ENCODE measurements at regions not wholly inside any gene's neighbourhood (a gene's known extent, or its start where the extent isn't known, plus 50 kb on each side); places are given as distances from the start of the nearest gene placed in this dataset.

- no peak for DNase-seq (ENCODE audit: low spot score)
- no peak for TF ChIP-seq CTCF (IDR thresholded peaks at IDR 0.05; ENCODE audit: extremely low read depth, missing control alignments)
Observed at GRCh38 chr14:105925615-105926372, 399.4 kb downstream of the TMEM121 start.

DNA sequence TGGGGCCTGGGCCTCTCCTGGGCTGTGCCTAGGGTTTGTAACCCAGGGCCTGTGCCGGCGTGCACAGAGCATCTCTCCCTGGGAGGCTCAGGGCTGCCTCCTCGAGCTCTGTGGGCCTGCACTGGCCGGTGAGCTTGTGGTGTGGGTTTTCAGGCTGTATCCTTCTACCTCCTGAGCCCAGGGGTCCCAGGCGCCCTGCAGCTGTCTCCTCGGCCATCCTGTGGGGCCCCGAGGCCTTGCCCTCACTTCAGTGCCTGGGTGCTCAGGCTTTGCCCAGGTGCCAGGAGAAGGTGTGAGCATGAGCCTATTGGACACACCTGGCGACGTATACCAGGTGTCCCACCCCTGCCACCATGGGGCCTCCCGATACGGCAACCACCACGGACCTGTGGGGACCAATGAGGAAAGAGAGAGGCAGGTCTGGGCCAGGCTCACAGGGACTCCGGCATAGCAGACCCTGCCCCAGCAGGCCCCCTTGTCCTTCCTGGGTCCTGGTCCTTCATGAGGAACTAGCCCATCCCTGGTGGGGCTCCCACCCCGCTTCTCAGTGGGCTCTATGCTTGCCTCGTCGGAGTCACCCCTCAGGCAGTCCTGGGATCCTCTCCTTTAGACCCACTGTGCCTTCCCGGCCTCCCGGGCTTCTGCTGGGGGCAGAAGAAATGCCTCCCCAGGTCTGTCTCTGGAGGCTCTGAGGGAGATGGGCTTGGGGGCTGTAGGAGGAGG is 400.2 kb downstream of the TMEM121 start:
- no peak for TF ChIP-seq CTCF (IDR thresholded peaks at IDR 0.05; ENCODE audit: extremely low read depth, missing control alignments)
- DNase-seq (ENCODE audit: low spot score) = no peak

- no peak for DNase-seq (ENCODE audit: low spot score)
- TF ChIP-seq CTCF (IDR thresholded peaks at IDR 0.05; ENCODE audit: extremely low read depth, missing control alignments) = no peak
Observed at GRCh38 chr14:105927096-105928060, 401.0 kb downstream of the TMEM121 start.

DNA sequence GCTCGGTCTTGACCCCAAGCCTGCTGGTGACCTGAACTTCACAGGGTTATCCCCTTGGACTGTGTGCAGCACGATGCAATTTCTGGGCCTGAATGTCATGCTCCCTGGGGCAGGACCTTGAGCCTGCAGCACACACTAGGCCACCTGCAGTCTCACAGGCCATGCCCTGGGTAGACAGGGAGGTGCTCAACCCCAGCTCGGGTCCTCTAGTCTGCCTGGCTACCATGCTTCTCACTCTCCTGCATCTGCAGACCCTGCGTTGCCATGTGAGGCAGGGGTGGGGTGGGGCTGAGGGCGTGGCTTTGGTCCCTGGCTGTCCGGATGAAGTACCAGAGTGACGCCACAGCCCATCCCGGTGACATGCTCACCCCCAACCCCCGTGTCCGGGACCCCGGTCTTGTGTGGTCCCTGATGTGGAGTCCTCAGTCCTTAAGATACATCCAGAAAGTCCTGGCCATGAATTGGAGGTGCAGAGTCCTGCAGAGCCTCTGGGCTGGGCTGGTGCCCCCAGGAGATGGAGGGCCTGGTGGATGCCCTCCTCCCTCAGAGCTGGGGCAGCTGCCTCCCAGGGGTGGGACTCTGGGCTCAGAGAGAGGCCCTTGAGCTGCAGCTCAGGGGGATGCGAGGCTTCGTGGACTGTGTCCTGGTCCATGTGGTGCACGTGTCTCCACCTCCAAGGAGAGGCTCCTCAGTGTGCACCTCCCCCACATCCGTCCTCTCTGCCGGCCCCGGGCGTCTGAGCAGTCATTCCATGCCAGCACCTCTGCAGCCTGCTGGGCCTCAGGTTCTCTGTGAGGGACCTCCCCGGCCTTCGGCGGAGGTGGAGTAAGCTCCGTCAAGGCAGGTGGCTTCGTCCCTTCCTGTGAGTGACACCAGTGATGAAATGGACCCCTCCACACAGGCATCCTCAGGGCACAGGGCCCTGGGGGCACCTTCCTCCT is 402.1 kb downstream of the TMEM121 start:
- DNase-seq (ENCODE audit: low spot score) = peak; percentile 25

- DNase-seq (ENCODE audit: low spot score) = no peak
- no peak for TF ChIP-seq CTCF (IDR thresholded peaks at IDR 0.05; ENCODE audit: extremely low read depth, missing control alignments)
Observed at GRCh38 chr14:105929327-105930081, 403.1 kb downstream of the TMEM121 start.

DNA sequence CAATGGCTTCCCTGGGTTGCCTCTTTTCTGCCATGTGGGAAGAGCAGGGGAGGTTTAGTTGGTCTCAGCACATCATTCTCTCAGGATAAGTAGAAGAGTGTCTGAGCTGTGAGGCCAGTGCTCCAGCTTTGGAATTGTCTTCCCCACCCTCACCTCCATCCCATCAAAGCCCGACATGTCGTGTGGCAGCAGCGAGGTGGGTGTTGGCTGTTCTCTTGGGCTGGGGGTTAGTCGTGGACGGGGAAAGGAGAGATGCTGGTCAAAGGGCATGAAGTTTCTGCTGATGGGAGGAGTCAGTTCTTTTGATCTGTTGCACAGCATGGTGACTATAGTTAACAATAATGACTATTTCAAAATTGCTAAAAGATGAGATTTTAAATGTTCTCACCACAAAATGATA is 404.2 kb downstream of the TMEM121 start:
- no peak for TF ChIP-seq CTCF (IDR thresholded peaks at IDR 0.05; ENCODE audit: extremely low read depth, missing control alignments)
- no peak for DNase-seq (ENCODE audit: low spot score)

All from GM20000 (cell line).